Thyroid gland (tissue), 4 donors: ENCODE measurements at regions not wholly inside any gene's neighbourhood (a gene's known extent, or its start where the extent isn't known, plus 50 kb on each side); places are given as distances from the start of the nearest gene placed in this dataset.

Experiments
- POLR2A ChIP-seq, 2 donors: fragments of 450-650 bp; IDR thresholded peaks; one replicate each; pipeline ENCODE4 v1.6.1; 2017; ENCODE audit warnings: antibody characterized with exemption in 2 of 2, mild to moderate bottlenecking in 2 of 2, moderate library complexity in 1 of 2
- TF ChIP-seq, protein P1 (sequence below), 6 experiments: fragments of 200-600 bp in 3 of 6; fragments of 450-650 bp in 3 of 6; sonication (generic) in 3 of 6; IDR thresholded peaks; one replicate each; pipeline ENCODE4 v1.5.1; 2016 to 2019; ENCODE audit warnings: antibody characterized with exemption in 6 of 6, mild to moderate bottlenecking in 2 of 6, inconsistent platforms in 1 of 6, moderate library complexity in 1 of 6

DNA sequence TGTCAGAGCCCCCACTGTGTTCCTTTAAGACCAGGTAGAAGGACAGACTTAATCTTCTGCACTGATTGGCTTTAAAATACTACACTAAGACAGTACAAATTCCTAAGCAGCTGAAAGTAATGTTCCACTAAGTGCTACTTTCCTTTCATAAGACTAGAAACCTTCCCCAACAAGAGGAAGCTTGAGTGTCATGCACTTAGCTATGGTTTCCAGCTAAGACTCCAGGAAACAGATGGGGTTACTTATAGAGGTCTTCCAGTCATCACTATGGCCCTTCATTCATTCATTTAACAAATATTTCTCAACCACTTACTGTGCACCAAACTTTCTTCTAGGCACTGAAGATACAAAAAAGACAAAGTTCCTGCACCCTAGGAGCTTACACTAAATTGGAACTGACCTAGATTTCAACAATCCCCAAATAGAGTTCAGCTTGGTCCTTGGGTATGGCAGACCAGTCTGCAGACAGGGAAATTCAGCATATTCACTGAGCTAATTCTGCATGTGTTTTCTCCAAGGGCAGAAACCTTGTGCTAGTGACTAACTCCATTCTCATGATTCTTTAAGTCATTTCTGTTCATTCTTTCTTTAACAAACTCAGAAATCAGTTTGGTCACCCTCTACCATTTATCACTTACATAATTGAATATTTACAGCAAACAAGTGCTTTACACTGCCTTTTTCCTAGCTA is 178.4 kb upstream of the MTNR1B start:
- TF ChIP-seq, protein P1, sequence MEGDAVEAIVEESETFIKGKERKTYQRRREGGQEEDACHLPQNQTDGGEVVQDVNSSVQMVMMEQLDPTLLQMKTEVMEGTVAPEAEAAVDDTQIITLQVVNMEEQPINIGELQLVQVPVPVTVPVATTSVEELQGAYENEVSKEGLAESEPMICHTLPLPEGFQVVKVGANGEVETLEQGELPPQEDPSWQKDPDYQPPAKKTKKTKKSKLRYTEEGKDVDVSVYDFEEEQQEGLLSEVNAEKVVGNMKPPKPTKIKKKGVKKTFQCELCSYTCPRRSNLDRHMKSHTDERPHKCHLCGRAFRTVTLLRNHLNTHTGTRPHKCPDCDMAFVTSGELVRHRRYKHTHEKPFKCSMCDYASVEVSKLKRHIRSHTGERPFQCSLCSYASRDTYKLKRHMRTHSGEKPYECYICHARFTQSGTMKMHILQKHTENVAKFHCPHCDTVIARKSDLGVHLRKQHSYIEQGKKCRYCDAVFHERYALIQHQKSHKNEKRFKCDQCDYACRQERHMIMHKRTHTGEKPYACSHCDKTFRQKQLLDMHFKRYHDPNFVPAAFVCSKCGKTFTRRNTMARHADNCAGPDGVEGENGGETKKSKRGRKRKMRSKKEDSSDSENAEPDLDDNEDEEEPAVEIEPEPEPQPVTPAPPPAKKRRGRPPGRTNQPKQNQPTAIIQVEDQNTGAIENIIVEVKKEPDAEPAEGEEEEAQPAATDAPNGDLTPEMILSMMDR (IDR thresholded peaks at IDR 0.05), result no peak
- no peak for TF ChIP-seq POLR2A (IDR thresholded peaks at IDR 0.05)
